CD4-positive, CD25-positive, alpha-beta regulatory T cell (primary cell): ENCODE measurements at regions not wholly inside any gene's neighbourhood (a gene's known extent, or its start where the extent isn't known, plus 50 kb on each side); places are given as distances from the start of the nearest gene placed in this dataset.

Source experiments
- ATAC-seq, 2 donors: fragments of 150-1000 bp; cut with Tn5 transposase; one replicate each; pipeline ENCODE4 v1.10.0; 2021; ENCODE audit warnings: low read depth in 2 of 2, moderate number of reproducible peaks in 2 of 2, moderate library complexity in 1 of 2
- DNase-seq, 3 donors: peaks; one replicate each; pipeline versions ENCODE4 v3.0.0 to v3.0.0-alpha.2; 2012 to 2022; ENCODE audit warnings: mixed read lengths in 1 of 3
- H3K27ac ChIP-seq: one replicate; pipeline ENCODE4 v1.7.0; 2013; ENCODE audit warnings: mild to moderate bottlenecking, low read length; ENCODE audit not compliant: insufficient read depth, poor library complexity, severe bottlenecking
- H3K27me3 ChIP-seq: one replicate; pipeline ENCODE4 v1.7.0; 2013; ENCODE audit warnings: low read length; ENCODE audit not compliant: control insufficient read depth, insufficient read depth
- H3K36me3 ChIP-seq: one replicate; pipeline ENCODE4 v1.7.0; 2013; ENCODE audit warnings: mild to moderate bottlenecking, low read length, moderate library complexity; ENCODE audit not compliant: control insufficient read depth, insufficient read depth
- H3K4me1 ChIP-seq: 2 replicates; pipeline ENCODE4 v1.7.0; 2013; ENCODE audit warnings: mild to moderate bottlenecking, low read length; ENCODE audit not compliant: insufficient read depth, control insufficient read depth, poor library complexity, severe bottlenecking
- H3K4me3 ChIP-seq: one replicate; pipeline ENCODE4 v1.7.0; 2013; ENCODE audit warnings: low read depth, mild to moderate bottlenecking, low read length, moderate library complexity
- H3K9me3 ChIP-seq, 2 experiments: 1 replicate in 1 of 2; 2 replicates in 1 of 2; pipeline ENCODE4 v1.7.0; 2013; ENCODE audit warnings: low read length in 2 of 2, mild to moderate bottlenecking in 1 of 2, moderate library complexity in 1 of 2; ENCODE audit not compliant: control insufficient read depth in 2 of 2
- H3K27ac Mint-ChIP-seq, 3 donors: one replicate each; pipeline ENCODE4 v1.8.0; 2020 to 2022; ENCODE audit warnings: mild to moderate bottlenecking in 3 of 3, mixed read lengths in 3 of 3, moderate library complexity in 2 of 3
- H3K27me3 Mint-ChIP-seq: one replicate; pipeline ENCODE4 v1.8.0; 2022; ENCODE audit warnings: mild to moderate bottlenecking, mixed read lengths
- H3K36me3 Mint-ChIP-seq: one replicate; pipeline ENCODE4 v1.8.0; 2020; ENCODE audit warnings: mixed read lengths
- H3K4me1 Mint-ChIP-seq, 4 donors: one replicate each; pipeline ENCODE4 v1.8.0; 2020 to 2022; ENCODE audit warnings: mixed read lengths in 4 of 4, mild to moderate bottlenecking in 1 of 4
- H3K4me3 Mint-ChIP-seq, 4 donors: one replicate each; pipeline ENCODE4 v1.8.0; 2020 to 2022; ENCODE audit warnings: mild to moderate bottlenecking in 4 of 4, mixed read lengths in 4 of 4, moderate library complexity in 3 of 4
- H3K9me3 Mint-ChIP-seq, 7 donors: one replicate each; pipeline ENCODE4 v1.8.0; 2020 to 2022; ENCODE audit warnings: mixed read lengths in 7 of 7, mild to moderate bottlenecking in 3 of 7, moderate library complexity in 2 of 7

DNA sequence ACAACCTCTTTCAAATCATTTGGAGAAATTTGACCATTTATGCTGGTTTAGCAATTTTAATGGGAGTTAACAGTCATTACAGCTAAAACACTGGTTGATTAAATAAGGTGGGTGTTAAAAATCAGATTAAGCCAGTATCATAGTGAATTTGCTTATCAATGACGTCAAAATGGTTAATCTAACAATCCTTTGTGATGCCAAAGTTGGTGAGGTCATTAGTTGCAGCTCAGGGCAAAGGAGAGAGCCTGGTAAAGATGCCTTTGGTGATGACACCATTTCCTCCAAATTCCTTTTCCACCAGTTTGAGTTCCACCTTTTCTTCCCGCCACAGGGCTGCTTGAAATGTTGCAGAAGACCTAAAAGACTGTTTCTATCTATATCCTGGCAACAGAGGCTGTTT lies 757.1 kb upstream of the PIK3C3 start:
- Histone ChIP-seq H3K27me3 (no peaks in the 10 kb centered on the region), H3K4me1 (no peaks in the 10 kb centered on the region), H3K36me3 (no peaks in the 10 kb centered on the region), H3K27ac (no peak overlapping the region), H3K9me3 (no peaks in the 10 kb centered on the region), H3K4me3 (no peak overlapping the region)
- ATAC-seq (no peak), DNase-seq (no peak)
- Mint-ChIP-seq H3K36me3 (no peaks in the 10 kb centered on the region), H3K27me3 (no peaks in the 10 kb centered on the region), H3K4me3 (no peak overlapping the region), H3K27ac (no peak overlapping the region), H3K4me1 (no peaks in the 10 kb centered on the region), H3K9me3 (peaks cover 3 to 25% (median 8%) of the 10 kb centered on the region in 7 donors)

DNA sequence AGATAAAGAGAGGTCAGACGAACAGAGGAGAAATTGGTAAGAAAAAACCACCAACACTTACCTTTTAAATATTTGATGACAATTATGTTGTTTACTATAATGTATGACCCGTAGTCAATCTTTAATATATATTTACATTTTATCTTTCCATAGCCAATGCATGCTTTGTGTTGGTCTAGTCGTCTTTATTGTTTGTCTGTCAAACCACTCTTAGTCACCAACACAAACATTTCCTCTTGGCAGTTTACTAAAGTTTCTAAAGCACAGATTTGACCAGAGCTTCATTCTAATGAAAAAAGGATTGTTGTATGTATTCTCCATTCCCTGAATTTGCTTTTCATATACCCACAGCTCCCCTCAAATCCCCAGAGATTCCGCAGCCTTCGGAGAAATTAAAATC lies 784.7 kb upstream of the PIK3C3 start:
- no peaks in the 10 kb centered on the region for H3K4me1 ChIP-seq
- Mint-ChIP-seq H3K4me3 (no peak overlapping the region), H3K4me1 (no peaks in the 10 kb centered on the region)

DNA sequence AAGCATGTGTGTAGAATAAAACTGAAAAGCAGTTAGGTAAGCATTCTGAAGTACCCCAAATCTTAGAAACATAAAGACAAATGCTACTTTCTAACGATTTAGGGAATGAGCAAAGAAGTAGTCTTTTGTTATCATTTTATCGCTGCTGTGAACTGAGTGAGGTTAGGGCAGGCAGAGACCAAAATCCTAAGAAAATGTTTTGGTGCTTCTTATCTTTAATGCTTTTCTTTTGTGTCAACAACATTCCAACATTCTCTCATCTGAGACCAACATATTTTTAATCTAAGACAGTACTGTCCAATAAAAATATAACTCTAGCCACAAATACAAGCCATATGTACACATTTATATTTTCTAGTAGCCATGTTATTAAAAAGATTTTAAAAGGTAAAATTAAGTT lies 789.4 kb upstream of the PIK3C3 start:
- Mint-ChIP-seq H3K9me3 (peaks cover 2 to 28% (median 9%) of the 10 kb centered on the region in 7 donors), H3K27me3 (no peaks in the 10 kb centered on the region), H3K36me3 (no peaks in the 10 kb centered on the region), H3K4me3 (no peak overlapping the region), H3K4me1 (no peaks in the 10 kb centered on the region), H3K27ac (no peak overlapping the region)
- ATAC-seq (no peak), DNase-seq (no peak)
- no peaks in the 10 kb centered on the region for H3K27me3 ChIP-seq
- H3K4me3 ChIP-seq, result no peak overlapping the region
- no peaks in the 10 kb centered on the region for H3K36me3 ChIP-seq
- H3K4me1 ChIP-seq, result no peaks in the 10 kb centered on the region
- peaks cover 0 to 3% of the 10 kb centered on the region in 2 experiments for H3K9me3 ChIP-seq
- no peak overlapping the region for H3K27ac ChIP-seq

More for the DNA sequence above, 784.7 kb upstream of the PIK3C3 start:
- Mint-ChIP-seq H3K27me3 (no peaks in the 10 kb centered on the region), H3K27ac (no peak overlapping the region), H3K9me3 (peaks cover 1 to 20% (median 5%) of the 10 kb centered on the region in 7 donors), H3K36me3 (no peaks in the 10 kb centered on the region)
- H3K27me3 ChIP-seq, result no peaks in the 10 kb centered on the region
- no peaks in the 10 kb centered on the region for H3K36me3 ChIP-seq
- ATAC-seq (no peak), DNase-seq (no peak)
- no peak overlapping the region for H3K27ac ChIP-seq
- H3K9me3 ChIP-seq, result no peaks in the 10 kb centered on the region
- H3K4me3 ChIP-seq, result no peak overlapping the region

DNA sequence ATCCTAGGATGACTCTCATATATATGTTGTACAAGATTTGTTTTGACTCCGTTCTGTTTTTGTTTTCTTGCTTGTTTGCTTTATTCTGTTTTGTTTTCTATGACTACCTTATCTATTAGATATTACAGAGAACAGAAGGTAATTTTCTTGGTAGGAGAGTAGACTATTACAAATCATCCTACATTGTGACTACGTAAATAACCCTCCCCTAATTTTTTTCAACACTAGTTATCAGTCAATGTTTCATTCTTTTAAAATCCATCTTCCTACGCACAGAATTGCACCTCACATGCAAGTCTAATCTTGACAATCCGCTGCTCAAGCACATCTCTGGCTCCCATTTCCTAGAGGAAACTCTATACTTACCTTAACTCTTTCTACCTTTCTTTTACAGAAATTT lies 792.3 kb upstream of the PIK3C3 start:
- H3K27me3 ChIP-seq, result no peaks in the 10 kb centered on the region
- no peak overlapping the region for H3K4me3 ChIP-seq
- ATAC-seq (no peak), DNase-seq (no peak)
- no peaks in the 10 kb centered on the region for H3K4me1 ChIP-seq
- Mint-ChIP-seq H3K4me3 (no peak overlapping the region), H3K27ac (no peak overlapping the region), H3K4me1 (no peaks in the 10 kb centered on the region), H3K27me3 (no peaks in the 10 kb centered on the region), H3K9me3 (peaks cover 2 to 24% (median 8%) of the 10 kb centered on the region in 7 donors), H3K36me3 (no peaks in the 10 kb centered on the region)
- H3K27ac ChIP-seq, result no peak overlapping the region
- no peaks in the 10 kb centered on the region for H3K36me3 ChIP-seq
- peaks cover 0 to 3% of the 10 kb centered on the region in 2 experiments for H3K9me3 ChIP-seq

- Mint-ChIP-seq H3K27me3 (no peaks in the 10 kb centered on the region), H3K36me3 (no peaks in the 10 kb centered on the region), H3K27ac (no peak overlapping the region), H3K4me1 (no peaks in the 10 kb centered on the region), H3K9me3 (peaks cover 4 to 27% (median 8%) of the 10 kb centered on the region in 7 donors), H3K4me3 (no peak overlapping the region)
- Histone ChIP-seq H3K9me3 (peaks cover 2 to 3% of the 10 kb centered on the region in 2 experiments), H3K4me3 (no peak overlapping the region), H3K36me3 (no peaks in the 10 kb centered on the region), H3K27me3 (no peaks in the 10 kb centered on the region), H3K4me1 (no peaks in the 10 kb centered on the region), H3K27ac (no peak overlapping the region)
- DNase-seq, result no peak
- ATAC-seq, result no peak
These were observed 792.8 kb upstream of the PIK3C3 start for GRCh38 chr18:41162191-41162590.

DNA sequence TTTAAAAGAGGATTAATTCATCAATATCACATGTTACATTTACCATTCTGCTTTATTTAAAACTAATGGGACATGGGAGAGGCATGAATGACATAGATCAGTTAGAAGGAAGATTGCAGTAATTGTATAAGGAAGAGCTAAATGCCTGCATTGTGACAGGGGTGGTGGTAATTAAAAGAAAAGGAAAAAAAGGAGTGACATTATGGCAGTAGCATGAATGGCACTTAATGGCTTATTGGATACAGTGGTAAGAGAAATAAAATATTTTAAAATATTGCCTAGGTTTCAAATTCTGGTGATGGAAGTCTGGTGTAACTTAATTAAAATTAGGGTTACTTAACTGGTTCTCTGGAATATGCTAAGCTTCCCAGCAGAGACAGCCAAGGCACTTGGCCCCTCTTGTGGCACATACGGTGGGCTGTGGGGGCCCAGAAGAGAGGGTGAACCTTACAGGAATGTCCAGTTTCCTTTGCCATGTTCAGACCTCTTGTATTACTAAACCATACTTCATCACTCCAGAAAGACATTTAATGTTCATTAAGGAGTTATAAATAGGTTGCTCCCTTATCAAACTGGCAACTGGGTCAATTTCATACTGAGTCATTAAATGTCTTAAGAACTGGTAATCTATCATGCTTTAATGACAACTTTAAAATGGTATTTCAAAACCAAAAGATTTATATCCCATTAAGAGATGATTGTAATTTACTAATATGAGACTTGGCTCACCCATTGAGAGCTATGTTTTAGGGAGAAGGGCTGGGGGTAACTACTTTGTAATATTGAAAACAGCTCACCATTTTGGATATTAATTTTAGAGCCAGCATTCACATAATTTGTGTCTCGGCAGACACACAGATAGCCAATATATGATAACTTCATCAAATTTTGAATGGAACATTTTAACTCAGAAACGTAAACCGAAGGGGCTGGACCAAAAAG lies 798.9 kb upstream of the PIK3C3 start:
- no peak overlapping the region for H3K4me3 Mint-ChIP-seq
- peaks cover 2 to 4% of the 10 kb centered on the region in 2 experiments for H3K9me3 ChIP-seq
- no peak overlapping the region for H3K27ac ChIP-seq
- no peak overlapping the region for H3K27ac Mint-ChIP-seq
- no peaks in the 10 kb centered on the region for H3K27me3 Mint-ChIP-seq
- no peaks in the 10 kb centered on the region for H3K36me3 ChIP-seq
- H3K27me3 ChIP-seq, result no peaks in the 10 kb centered on the region
- no peak overlapping the region for H3K4me3 ChIP-seq
- H3K36me3 Mint-ChIP-seq, result no peaks in the 10 kb centered on the region
- no peaks in the 10 kb centered on the region for H3K4me1 ChIP-seq
- H3K9me3 Mint-ChIP-seq, result peaks cover 0 to 25% (median 5%) of the 10 kb centered on the region in 7 donors
- no peaks in the 10 kb centered on the region for H3K4me1 Mint-ChIP-seq
- DNase-seq (no peak), ATAC-seq (no peak)

- Mint-ChIP-seq H3K36me3 (no peaks in the 10 kb centered on the region), H3K4me1 (no peaks in the 10 kb centered on the region), H3K9me3 (peaks cover 2 to 31% (median 9%) of the 10 kb centered on the region in 7 donors), H3K27me3 (no peaks in the 10 kb centered on the region), H3K27ac (no peak overlapping the region), H3K4me3 (no peak overlapping the region)
- Histone ChIP-seq H3K9me3 (peaks cover 2 to 4% of the 10 kb centered on the region in 2 experiments), H3K27ac (no peak overlapping the region), H3K4me3 (no peak overlapping the region), H3K36me3 (no peaks in the 10 kb centered on the region), H3K27me3 (no peaks in the 10 kb centered on the region), H3K4me1 (no peaks in the 10 kb centered on the region)
- ATAC-seq (no peak), DNase-seq (no peak)
These were observed 800.0 kb upstream of the PIK3C3 start for GRCh38 chr18:41155025-41155424.

DNA sequence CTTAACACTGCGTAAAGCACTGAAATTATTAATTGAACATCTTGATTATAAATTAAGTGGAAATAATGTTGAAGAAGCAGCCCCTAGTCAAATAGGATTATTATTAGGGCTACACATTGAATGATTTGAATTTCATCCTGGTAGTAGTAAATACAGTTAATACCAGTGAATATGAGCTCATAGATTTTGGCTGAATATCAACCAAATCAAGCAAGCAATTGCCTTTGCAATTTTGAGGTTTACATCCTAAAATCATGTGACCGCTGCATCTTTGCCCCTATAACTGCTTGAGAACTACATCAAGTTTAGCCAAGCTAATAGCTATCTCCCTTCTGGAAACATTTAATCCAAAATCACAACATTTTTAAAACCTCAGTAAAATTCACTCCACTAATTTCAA lies 801.2 kb upstream of the PIK3C3 start:
- no peak for DNase-seq
- Histone ChIP-seq H3K27ac (no peak overlapping the region), H3K4me3 (no peak overlapping the region), H3K4me1 (no peaks in the 10 kb centered on the region), H3K27me3 (no peaks in the 10 kb centered on the region), H3K36me3 (no peaks in the 10 kb centered on the region), H3K9me3 (peaks cover 2 to 4% of the 10 kb centered on the region in 2 experiments)
- H3K27me3 Mint-ChIP-seq, result no peaks in the 10 kb centered on the region
- H3K27ac Mint-ChIP-seq, result no peak overlapping the region
- no peaks in the 10 kb centered on the region for H3K4me1 Mint-ChIP-seq
- H3K36me3 Mint-ChIP-seq, result no peaks in the 10 kb centered on the region
- ATAC-seq, result no peak
- no peak overlapping the region for H3K4me3 Mint-ChIP-seq
- peaks cover 2 to 31% (median 10%) of the 10 kb centered on the region in 7 donors for H3K9me3 Mint-ChIP-seq
